ENCODE measurements at regions not wholly inside any gene's neighbourhood (a gene's known extent, or its start where the extent isn't known, plus 50 kb on each side); places are given as distances from the start of the nearest gene placed in this dataset.

GRCh38 chr3:90032980-90033641 lies 925.7 kb downstream of the EPHA3 start:
- no peak for TF ChIP-seq CTCF (IDR thresholded peaks at IDR 0.05; ENCODE audit: low read depth, low read length)
- H3K4me3 ChIP-seq (ENCODE audit: low read depth, low read length) = no peak overlapping the region
- DNase-seq (ENCODE audit: low read depth, low spot score) = no peak
- in situ Hi-C loops (cut with HindIII; ENCODE audit: low sequenced_read_pairs) = no loop called here

- in situ Hi-C loops (cut with HindIII; ENCODE audit: low sequenced_read_pairs) = no loop called here
- H3K4me3 ChIP-seq (ENCODE audit: low read depth, low read length) = no peak overlapping the region
- DNase-seq (ENCODE audit: low read depth, low spot score) = no peak
- no peak for TF ChIP-seq CTCF (IDR thresholded peaks at IDR 0.05; ENCODE audit: low read depth, low read length)
These were observed 926.6 kb downstream of the EPHA3 start for GRCh38 chr3:90034038-90034437.

GRCh38 chr3:90035643-90036042 lies 928.2 kb downstream of the EPHA3 start:
- no peak overlapping the region for H3K4me3 ChIP-seq (ENCODE audit: low read depth, low read length)
- DNase-seq (ENCODE audit: low read depth, low spot score) = no peak
- TF ChIP-seq CTCF (IDR thresholded peaks at IDR 0.05; ENCODE audit: low read depth, low read length) = no peak
- in situ Hi-C loops (cut with HindIII; ENCODE audit: low sequenced_read_pairs) = no loop called here

- no peak for TF ChIP-seq CTCF (IDR thresholded peaks at IDR 0.05; ENCODE audit: low read depth, low read length)
- H3K4me3 ChIP-seq (ENCODE audit: low read depth, low read length) = no peak overlapping the region
- in situ Hi-C loops (cut with HindIII; ENCODE audit: low sequenced_read_pairs) = no loop called here
- DNase-seq (ENCODE audit: low read depth, low spot score) = no peak
These were observed 929.6 kb downstream of the EPHA3 start for GRCh38 chr3:90036939-90037469.

- TF ChIP-seq CTCF (IDR thresholded peaks at IDR 0.05; ENCODE audit: low read depth, low read length) = no peak
- in situ Hi-C loops (cut with HindIII; ENCODE audit: low sequenced_read_pairs) = no loop called here
These were observed 932.6 kb downstream of the EPHA3 start for GRCh38 chr3:90039994-90040393.

GRCh38 chr3:90040554-90040953 lies 933.1 kb downstream of the EPHA3 start:
- no peak for TF ChIP-seq CTCF (IDR thresholded peaks at IDR 0.05; ENCODE audit: low read depth, low read length)
- in situ Hi-C loops (cut with HindIII; ENCODE audit: low sequenced_read_pairs) = no loop called here
- no peak overlapping the region for H3K4me3 ChIP-seq (ENCODE audit: low read depth, low read length)
- DNase-seq (ENCODE audit: low read depth, low spot score) = no peak

More at GRCh38 chr3:90039994-90040393, 932.6 kb downstream of the EPHA3 start:
- DNase-seq (ENCODE audit: low read depth, low spot score) = no peak
- no peak overlapping the region for H3K4me3 ChIP-seq (ENCODE audit: low read depth, low read length)

Data from astrocyte of the spinal cord (primary cell).